SU-DHL-6 (cell line): ENCODE measurements at regions not wholly inside any gene's neighbourhood (a gene's known extent, or its start where the extent isn't known, plus 50 kb on each side); places are given as distances from the start of the nearest gene placed in this dataset.

Experiments used
- EZH2phosphoT487 ChIP-seq: fragments of 200-600 bp; sonication (generic), shearing (Covaris generic); conservative IDR thresholded peaks from 2 replicates; pipeline ENCODE4 v1.6.1; 2018; ENCODE audit warnings: mild to moderate bottlenecking, antibody characterized with exemption, low read length, moderate library complexity, mixed read lengths
- TF ChIP-seq, protein P1 (sequence below): fragments of 200-600 bp; sonication (generic); IDR thresholded peaks from one replicate; pipeline ENCODE4 v1.5.1; 2017; ENCODE audit warnings: antibody characterized with exemption, mild to moderate bottlenecking, low read length, moderate library complexity; ENCODE audit not compliant: insufficient read depth, poor library complexity, severe bottlenecking

DNA sequence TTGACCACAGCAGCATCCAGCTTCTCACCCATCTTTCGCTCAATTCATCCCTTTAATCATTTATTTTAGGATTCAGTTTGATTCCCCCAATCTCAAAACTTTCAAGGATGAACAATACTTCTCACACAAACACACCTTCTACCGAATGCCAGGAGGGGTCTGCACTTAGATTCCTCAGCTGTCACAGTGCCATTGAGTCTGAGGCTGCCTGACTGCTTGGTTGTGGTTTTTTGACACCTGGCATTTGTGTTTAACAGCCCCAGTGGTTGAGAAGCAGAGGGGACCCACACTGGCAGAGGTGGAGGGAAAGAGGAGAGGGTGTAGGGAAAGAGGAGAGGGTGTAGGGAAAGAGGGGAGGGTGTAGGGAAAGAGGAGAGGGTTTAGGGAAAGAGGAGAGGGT lies 54.9 kb downstream of the PALM2AKAP2 start:
- TF ChIP-seq, protein P1, sequence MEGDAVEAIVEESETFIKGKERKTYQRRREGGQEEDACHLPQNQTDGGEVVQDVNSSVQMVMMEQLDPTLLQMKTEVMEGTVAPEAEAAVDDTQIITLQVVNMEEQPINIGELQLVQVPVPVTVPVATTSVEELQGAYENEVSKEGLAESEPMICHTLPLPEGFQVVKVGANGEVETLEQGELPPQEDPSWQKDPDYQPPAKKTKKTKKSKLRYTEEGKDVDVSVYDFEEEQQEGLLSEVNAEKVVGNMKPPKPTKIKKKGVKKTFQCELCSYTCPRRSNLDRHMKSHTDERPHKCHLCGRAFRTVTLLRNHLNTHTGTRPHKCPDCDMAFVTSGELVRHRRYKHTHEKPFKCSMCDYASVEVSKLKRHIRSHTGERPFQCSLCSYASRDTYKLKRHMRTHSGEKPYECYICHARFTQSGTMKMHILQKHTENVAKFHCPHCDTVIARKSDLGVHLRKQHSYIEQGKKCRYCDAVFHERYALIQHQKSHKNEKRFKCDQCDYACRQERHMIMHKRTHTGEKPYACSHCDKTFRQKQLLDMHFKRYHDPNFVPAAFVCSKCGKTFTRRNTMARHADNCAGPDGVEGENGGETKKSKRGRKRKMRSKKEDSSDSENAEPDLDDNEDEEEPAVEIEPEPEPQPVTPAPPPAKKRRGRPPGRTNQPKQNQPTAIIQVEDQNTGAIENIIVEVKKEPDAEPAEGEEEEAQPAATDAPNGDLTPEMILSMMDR = no peak
- TF ChIP-seq EZH2phosphoT487 = no peak
